Endothelial cell of umbilical vein (primary cell): ENCODE measurements at regions not wholly inside any gene's neighbourhood (a gene's known extent, or its start where the extent isn't known, plus 50 kb on each side); places are given as distances from the start of the nearest gene placed in this dataset.

Experiments
- CTCF ChIP-seq, 2 donors: IDR thresholded peaks; 1 replicate in 1 of 2; 2 replicates in 1 of 2; pipeline ENCODE4 v1.5.1; 2011; ENCODE audit warnings: low read length in 2 of 2, mild to moderate bottlenecking in 2 of 2, moderate library complexity in 2 of 2, control low read depth in 1 of 2, inconsistent platforms in 1 of 2, low read depth in 1 of 2; ENCODE audit not compliant: insufficient read depth in 1 of 2; ENCODE audit errors: extremely low read depth in 1 of 2
- EZH2 ChIP-seq: IDR thresholded peaks from 2 replicates; pipeline ENCODE4 v1.6.1; 2012; ENCODE audit warnings: borderline replicate concordance, low read depth, mild to moderate bottlenecking, moderate library complexity, low read length, inconsistent platforms; ENCODE audit not compliant: severe bottlenecking
- FOS ChIP-seq: IDR thresholded peaks from 2 replicates; pipeline ENCODE4 v1.6.1; 2011; ENCODE audit warnings: mild to moderate bottlenecking, low read length, moderate library complexity, borderline replicate concordance; ENCODE audit not compliant: insufficient read depth
- JUN ChIP-seq: IDR thresholded peaks from 2 replicates; pipeline ENCODE4 v1.6.1; 2011; ENCODE audit warnings: borderline replicate concordance, low read depth; ENCODE audit not compliant: insufficient read length, insufficient read depth
- POLR2A ChIP-seq: IDR thresholded peaks from 2 replicates; pipeline ENCODE4 v1.6.1; 2012; ENCODE audit warnings: low read depth, mild to moderate bottlenecking, control low read depth, low read length
- POLR2AphosphoS5 ChIP-seq: IDR thresholded peaks from 2 replicates; pipeline ENCODE4 v1.6.1; 2012; ENCODE audit warnings: low read depth, mild to moderate bottlenecking, control low read depth, low read length, moderate library complexity; ENCODE audit not compliant: insufficient read depth
- TF ChIP-seq, protein P1 (sequence below): IDR thresholded peaks from 2 replicates; pipeline ENCODE4 v1.6.1; 2011; ENCODE audit not compliant: insufficient read depth, insufficient read length

DNA sequence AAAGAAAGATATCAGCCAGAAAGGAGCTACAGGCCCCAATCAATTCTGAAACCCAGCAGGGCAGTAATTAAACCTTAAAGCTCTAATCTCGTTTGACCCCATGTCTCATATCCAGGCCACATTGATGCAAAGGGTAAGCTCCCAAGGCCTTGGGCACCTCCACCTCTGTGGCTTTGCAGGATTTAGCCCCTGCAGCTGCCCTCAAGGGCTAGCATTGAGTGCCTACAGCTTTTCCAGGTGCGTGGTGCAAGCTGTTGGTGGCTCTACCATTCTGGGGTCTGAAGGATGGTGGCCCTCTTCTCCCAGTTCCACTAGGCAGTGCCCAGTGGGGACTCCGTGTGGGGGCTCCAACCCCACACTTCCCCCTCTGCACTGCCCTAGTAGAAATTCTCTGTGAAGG, 429.9 kb downstream of the NPHP4 start:
- TF ChIP-seq JUN (no peak), CTCF (IDR thresholded peaks at IDR 0.05; ENCODE audit: extremely low read depth in 1 of 2, insufficient read depth in 1 of 2, low read depth in 1 of 2, low read length in 2 of 2) (no peak), POLR2AphosphoS5 (no peak), POLR2A (no peak), EZH2 (no peak), FOS (no peak)
- TF ChIP-seq, protein P1, sequence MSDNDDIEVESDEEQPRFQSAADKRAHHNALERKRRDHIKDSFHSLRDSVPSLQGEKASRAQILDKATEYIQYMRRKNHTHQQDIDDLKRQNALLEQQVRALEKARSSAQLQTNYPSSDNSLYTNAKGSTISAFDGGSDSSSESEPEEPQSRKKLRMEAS = no peak
